ENCODE measurements at regions not wholly inside any gene's neighbourhood (a gene's known extent, or its start where the extent isn't known, plus 50 kb on each side); places are given as distances from the start of the nearest gene placed in this dataset.

DNA sequence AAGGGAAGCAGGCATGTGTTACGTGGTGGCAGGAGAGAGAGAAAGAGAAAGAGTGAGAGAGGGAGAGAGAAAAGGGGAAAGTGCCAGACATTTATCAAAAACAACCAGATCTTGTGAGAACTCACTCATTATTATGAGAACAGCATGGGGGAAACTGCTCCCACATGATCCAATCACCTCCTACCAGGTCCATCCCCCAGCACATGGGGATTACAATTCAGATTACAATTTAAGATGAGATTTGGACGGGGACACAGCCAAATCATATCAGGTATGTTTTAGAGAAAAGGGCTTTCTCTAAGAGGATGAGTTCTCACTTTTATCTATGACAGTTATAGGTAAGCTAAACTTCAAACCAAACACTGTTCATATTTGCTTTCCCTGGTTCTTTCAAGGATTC, 597.3 kb upstream of the PIK3C3 start:
- peaks cover 0 to 28% (median 10%) of the 10 kb centered on the region in 8 donors for H3K9me3 ChIP-seq
- DNase-seq = no peak
- no peaks in the 10 kb centered on the region for H3K27me3 ChIP-seq (replicated peaks in 1 of 7)
- H3K4me1 ChIP-seq = no peaks in the 10 kb centered on the region
- H3K4me3 ChIP-seq = no peak overlapping the region
- no peaks in the 10 kb centered on the region for H3K36me3 ChIP-seq
- H3K27ac ChIP-seq = no peak overlapping the region
- intact Hi-C loops (cut with DNase I; ENCODE audit: low total_unique reads) = no loop called here
- TF ChIP-seq POLR2AphosphoS5 (IDR thresholded peaks at IDR 0.05) (no peak), POLR2A (IDR thresholded peaks at IDR 0.05) (no peak)
- TF ChIP-seq, protein P1, sequence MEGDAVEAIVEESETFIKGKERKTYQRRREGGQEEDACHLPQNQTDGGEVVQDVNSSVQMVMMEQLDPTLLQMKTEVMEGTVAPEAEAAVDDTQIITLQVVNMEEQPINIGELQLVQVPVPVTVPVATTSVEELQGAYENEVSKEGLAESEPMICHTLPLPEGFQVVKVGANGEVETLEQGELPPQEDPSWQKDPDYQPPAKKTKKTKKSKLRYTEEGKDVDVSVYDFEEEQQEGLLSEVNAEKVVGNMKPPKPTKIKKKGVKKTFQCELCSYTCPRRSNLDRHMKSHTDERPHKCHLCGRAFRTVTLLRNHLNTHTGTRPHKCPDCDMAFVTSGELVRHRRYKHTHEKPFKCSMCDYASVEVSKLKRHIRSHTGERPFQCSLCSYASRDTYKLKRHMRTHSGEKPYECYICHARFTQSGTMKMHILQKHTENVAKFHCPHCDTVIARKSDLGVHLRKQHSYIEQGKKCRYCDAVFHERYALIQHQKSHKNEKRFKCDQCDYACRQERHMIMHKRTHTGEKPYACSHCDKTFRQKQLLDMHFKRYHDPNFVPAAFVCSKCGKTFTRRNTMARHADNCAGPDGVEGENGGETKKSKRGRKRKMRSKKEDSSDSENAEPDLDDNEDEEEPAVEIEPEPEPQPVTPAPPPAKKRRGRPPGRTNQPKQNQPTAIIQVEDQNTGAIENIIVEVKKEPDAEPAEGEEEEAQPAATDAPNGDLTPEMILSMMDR (IDR thresholded peaks at IDR 0.05 in 8 of 11, conservative IDR thresholded peaks at IDR 0.05 in 3 of 11) = no peak
- WGBS, 5 donors = 68 to 79% (median 70%) methylated on average over 2 of the region's 2 CpGs

DNA sequence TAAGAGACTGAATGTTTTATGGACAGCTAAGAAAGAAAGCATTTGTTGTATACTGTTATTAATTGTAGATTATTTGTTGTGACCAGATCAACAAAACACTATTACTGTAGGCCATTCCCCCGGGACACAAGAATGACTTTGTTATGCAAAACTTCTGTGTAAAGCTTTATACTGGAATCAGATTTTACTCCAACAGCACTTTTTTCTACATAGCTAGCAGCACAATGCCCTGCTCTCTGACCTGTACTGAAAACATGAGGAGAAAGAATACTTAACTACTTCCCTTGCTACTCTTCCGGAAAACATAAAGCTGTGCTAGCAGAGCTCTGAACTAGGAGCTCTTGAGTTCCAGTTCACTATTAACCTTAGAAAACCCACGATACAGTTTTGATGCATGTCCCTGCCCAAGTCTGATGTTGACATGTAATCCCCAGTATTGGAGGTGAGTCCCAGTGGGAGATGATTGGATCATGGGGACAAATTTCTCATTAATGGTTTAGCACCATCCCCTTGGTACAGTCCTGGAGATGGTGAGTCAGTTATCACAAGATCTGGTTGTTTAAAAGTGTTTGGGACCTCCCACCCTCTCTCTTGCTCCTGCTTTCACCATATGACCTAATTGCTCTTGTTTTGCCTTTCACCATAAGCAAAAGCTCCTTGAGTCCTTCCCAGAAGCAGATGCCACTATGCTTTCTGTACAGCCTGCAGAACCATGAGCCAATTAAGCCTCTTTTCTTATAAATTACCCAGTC, 601.1 kb upstream of the PIK3C3 start:
- Histone ChIP-seq H3K27ac (no peak overlapping the region), H3K4me3 (no peak overlapping the region), H3K4me1 (no peaks in the 10 kb centered on the region), H3K9me3 (peaks cover 0 to 26% (median 10%) of the 10 kb centered on the region in 8 donors), H3K27me3 (replicated peaks in 1 of 7) (no peaks in the 10 kb centered on the region), H3K36me3 (no peaks in the 10 kb centered on the region)
- no peak for TF ChIP-seq POLR2AphosphoS5 (IDR thresholded peaks at IDR 0.05)
- TF ChIP-seq, protein P1 (IDR thresholded peaks at IDR 0.05 in 8 of 11, conservative IDR thresholded peaks at IDR 0.05 in 3 of 11) = no peak
- 63 to 75% (median 72%) methylated on average over 3 of the region's 3 CpGs for WGBS, 5 donors
- DNase-seq = no peak
- intact Hi-C loops (cut with DNase I; ENCODE audit: low total_unique reads) = no loop called here

DNA sequence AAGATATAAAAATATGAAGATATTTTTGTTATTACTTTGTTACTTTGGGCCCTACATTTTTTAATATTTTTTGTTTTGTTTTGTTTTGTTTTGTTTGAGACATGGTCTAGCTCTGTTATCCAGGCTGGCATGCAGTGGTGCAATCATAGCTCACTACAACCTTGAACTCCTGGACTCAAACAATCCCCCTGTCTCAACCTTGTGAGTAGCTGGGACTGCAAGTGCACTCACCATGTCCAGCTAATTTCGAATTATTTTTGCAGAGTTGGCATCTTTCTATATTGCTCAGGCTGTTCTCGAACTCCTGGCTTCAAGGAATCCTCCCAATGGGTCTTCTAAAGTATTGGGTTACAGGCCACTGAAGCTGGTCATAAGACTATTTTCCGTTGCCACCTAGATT, 603.6 kb upstream of the PIK3C3 start:
- H3K4me1 ChIP-seq = no peaks in the 10 kb centered on the region
- H3K27me3 ChIP-seq (replicated peaks in 1 of 7) = no peaks in the 10 kb centered on the region
- DNase-seq = no peak
- intact Hi-C loops (cut with DNase I; ENCODE audit: low total_unique reads) = no loop called here
- no peak overlapping the region for H3K27ac ChIP-seq
- no peaks in the 10 kb centered on the region for H3K36me3 ChIP-seq
- TF ChIP-seq POLR2AphosphoS5 (IDR thresholded peaks at IDR 0.05) = no peak
- TF ChIP-seq, protein P1 (IDR thresholded peaks at IDR 0.05 in 8 of 11, conservative IDR thresholded peaks at IDR 0.05 in 3 of 11) = no peak
- TF ChIP-seq POLR2A (IDR thresholded peaks at IDR 0.05) = no peak
- peaks cover 0 to 3% (median under 1%) of the 10 kb centered on the region in 8 donors for H3K9me3 ChIP-seq
- H3K4me3 ChIP-seq = no peak overlapping the region
- 55 to 67% (median 60%) methylated on average over 3 of the region's 3 CpGs for WGBS, 5 donors

DNA sequence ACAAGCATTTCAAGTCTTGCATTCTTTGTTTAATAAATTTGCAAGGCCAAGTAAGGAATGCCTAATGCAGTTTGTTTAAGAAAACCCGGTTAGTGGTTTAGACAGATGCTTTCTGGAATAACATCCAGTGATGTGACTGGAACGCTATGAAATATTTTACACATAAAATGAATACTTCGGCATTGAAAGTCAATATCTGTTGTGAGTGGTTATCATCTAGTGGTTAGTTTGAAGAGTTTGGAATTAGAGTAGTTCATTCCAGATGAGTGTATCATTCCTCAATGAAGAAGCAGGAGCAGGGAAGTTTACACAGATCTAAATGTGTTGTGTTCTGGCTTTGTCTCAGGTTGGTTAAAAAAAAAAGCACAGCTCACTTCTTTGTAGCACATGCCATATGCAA, 608.0 kb upstream of the PIK3C3 start:
- intact Hi-C loops (cut with DNase I; ENCODE audit: low total_unique reads) = no loop called here
- DNase-seq = no peak
- no peaks in the 10 kb centered on the region for H3K9me3 ChIP-seq
- no peaks in the 10 kb centered on the region for H3K4me1 ChIP-seq
- H3K4me3 ChIP-seq = no peak overlapping the region
- no peaks in the 10 kb centered on the region for H3K27me3 ChIP-seq (replicated peaks in 1 of 7)
- WGBS, 5 donors = 86 to 93% (median 87%) methylated on average over 3 of the region's 3 CpGs
- TF ChIP-seq POLR2A (IDR thresholded peaks at IDR 0.05) (no peak), POLR2AphosphoS5 (IDR thresholded peaks at IDR 0.05) (no peak)
- TF ChIP-seq, protein P1 (IDR thresholded peaks at IDR 0.05 in 8 of 11, conservative IDR thresholded peaks at IDR 0.05 in 3 of 11) = no peak
- H3K36me3 ChIP-seq = no peaks in the 10 kb centered on the region
- no peak overlapping the region for H3K27ac ChIP-seq
